Activated T-cell treated with anti-CD3 and anti-CD28 coated beads for 48 hours (primary cell): ENCODE measurements at regions not wholly inside any gene's neighbourhood (a gene's known extent, or its start where the extent isn't known, plus 50 kb on each side); places are given as distances from the start of the nearest gene placed in this dataset.

Experiments
- DNase-seq: peaks from one replicate; pipeline ENCODE4 v3.0.0-alpha.2; 2020; ENCODE audit warnings: low read depth

DNA sequence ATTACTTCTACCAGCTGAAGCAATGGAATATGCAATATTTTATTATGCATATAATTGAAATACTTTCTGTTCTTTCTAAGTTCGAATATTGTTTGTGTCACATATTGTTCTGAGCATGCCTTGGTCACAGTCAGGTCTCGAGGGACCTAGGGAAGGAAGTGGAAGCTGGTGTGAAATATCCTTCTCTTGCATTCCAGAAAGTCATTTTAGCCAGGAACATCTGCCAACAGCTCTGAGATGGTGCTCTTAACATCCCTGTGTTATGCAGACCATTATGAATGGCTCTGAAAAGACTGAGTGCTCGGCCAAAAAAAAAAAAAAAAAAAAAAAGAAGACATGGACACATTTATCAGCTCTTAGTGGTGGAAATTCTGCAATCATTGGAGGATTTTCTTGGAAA lies 132.7 kb upstream of the JAG1 start:
- no peak for DNase-seq

- no peak for DNase-seq
Measured at GRCh38 chr20:10807013-10807412, 133.2 kb upstream of the JAG1 start.

- no peak for DNase-seq
Measured at GRCh38 chr20:10812759-10813327, 139.0 kb upstream of the JAG1 start.

GRCh38 chr20:10823585-10823984 lies 149.8 kb upstream of the JAG1 start:
- DNase-seq: no peak

- no peak for DNase-seq
Measured at GRCh38 chr20:10824750-10825500, 151.1 kb upstream of the JAG1 start.

- DNase-seq: no peak
Measured at GRCh38 chr20:10826111-10826510, 152.3 kb upstream of the JAG1 start.

DNA sequence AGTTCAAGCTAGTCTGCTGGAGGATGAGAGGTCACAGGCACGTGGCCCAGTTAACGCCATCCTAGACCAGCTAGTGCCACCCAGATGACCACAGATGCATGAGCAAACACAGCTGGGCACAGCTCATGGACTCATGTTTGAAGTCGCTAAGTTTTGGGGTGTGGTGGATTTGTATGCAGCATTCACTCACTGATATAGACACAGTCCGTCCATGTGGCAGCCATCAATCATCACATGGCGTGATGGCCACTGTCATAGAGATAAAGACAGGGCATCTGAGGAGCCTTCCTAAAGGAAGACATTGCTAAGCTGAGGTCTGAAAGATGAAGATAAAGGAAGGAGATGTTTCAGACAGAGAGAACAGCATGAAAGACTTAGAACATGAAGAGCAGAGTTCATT lies 154.4 kb upstream of the JAG1 start:
- no peak for DNase-seq

GRCh38 chr20:10832141-10832540 lies 158.3 kb upstream of the JAG1 start:
- DNase-seq: no peak

DNA sequence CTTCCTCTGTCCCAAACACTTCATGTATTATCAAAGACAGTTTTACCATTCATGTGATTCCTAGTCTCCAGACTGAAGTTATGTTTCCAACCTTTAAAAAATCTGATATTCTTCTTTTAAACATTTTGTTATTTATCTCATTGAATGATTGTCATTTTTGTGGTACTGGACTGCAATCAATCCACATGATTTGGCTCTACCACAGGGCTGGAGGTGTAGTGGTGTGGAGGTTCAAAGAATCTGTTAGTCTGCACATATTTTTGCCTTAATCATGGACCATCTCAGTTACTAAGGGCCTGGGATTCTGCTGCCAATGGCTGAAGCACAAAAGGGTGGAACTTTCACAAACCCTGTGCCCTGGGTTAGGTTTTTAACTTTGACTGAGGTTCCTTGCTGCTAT lies 164.1 kb upstream of the JAG1 start:
- DNase-seq: no peak

DNA sequence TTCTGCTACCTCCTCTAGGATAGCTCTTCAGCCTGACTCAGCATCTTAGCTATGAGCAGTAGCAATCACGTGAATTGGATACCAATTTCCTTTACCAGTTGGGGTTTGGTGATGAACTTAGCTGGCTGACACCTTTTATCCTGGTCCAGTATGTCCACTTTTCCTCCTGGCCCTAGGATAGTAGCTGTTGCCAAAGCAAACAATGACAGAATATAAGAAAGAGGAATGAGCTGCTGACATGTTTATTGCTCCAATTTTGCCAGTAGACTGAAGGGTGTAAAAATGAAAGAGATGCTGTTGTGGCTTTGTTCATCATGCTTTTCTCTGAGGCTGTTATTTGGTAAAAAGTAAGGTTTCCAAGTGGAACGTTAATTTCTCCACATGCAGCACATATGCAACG lies 168.3 kb upstream of the JAG1 start:
- DNase-seq: no peak

DNA sequence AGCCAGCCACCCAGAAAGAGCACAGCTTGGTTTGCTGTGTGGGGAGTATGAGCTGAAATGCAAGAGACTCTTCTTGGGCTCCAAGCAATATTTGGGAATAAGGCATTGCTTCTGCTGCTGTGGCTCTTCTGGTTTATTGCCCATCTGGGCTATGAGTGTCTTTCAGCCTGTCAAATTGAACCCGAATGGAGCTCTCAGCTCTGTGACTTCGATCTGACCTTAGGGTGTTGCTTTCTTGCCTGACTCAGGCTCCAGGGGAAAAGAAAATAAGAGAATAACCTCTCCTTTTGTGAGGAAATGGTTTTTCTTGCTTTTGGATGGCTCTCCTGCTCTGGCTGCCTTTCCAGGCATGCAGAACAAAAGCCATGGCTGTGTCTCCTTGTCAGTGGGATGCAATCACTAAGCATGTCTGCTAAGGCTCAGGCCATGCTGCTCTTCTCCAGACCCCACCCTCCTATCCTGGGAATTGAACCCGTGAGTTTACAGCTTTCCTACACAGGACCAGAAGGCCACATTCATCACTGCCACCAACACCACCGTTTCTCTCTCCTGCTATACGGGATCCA lies 169.4 kb upstream of the JAG1 start:
- DNase-seq: no peak

- no peak for DNase-seq
Measured at GRCh38 chr20:10846766-10847165, 173.0 kb upstream of the JAG1 start.

DNA sequence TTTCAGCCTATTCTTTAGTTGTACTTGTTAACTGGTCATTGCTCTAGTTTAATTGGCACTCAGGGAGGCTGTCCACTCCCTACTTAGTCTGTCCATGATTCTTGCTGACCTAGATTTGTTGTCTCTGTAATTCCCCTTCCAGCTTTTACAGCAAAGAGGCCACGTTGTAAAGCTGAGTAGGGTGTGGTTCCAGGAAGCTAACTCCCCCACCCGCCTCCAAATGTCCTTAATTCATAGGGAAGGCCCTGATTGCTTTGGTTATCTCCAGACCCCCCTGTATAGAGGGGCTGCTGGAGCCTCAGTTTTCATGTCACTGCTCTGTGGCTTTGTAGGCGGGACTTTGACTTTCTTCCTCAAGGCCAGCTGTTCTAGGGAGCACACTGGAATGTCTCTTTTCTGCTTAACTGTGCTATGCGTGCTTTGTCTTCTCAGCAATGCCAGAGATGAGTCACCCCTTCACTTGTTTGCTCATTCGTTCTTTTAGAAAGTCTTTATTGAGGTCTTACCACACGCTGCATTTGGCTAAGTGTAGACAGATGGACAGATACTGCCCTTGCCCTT lies 175.1 kb upstream of the JAG1 start:
- DNase-seq: no peak

DNA sequence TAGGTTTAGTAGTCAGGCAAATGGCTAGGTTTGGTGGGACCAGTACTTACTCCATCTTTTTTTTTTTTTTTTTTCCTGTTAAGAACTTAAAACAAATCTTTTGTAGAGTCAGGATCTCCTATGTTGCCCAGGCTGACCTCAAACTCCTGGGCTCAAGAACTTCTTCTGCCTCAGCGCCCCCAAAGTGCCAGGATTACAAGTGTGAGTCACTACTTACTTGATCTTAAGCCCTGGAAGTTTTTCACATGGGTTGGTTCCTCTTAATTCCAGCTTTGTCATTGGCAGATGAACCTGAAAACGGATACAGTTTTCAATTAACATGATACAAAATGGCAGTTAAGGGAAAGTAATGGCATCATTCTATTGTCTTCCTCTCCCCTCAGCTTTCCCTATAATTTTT lies 179.4 kb upstream of the JAG1 start:
- no peak for DNase-seq

DNA sequence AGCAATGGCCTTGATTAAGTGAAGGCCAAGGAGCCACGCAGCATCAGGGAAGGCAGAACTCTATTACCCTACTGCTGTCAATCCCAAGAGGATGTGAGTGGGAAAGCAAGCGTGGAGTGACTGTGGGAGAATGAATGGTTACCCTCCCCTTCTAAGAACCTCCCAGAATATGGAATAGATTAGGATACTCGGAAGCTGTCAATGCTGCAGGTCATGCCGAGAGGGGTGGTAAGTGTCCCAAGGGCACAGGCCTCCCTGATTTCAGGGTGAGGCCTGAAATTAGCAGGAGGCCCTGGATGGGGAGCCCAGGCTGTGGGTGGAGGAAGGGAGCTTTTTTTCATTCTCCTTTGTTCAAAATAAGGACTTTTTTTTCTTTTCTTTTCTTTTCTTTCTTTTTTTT lies 179.9 kb upstream of the JAG1 start:
- DNase-seq: no peak

GRCh38 chr20:10854976-10855375 lies 181.2 kb upstream of the JAG1 start:
- DNase-seq: no peak

DNA sequence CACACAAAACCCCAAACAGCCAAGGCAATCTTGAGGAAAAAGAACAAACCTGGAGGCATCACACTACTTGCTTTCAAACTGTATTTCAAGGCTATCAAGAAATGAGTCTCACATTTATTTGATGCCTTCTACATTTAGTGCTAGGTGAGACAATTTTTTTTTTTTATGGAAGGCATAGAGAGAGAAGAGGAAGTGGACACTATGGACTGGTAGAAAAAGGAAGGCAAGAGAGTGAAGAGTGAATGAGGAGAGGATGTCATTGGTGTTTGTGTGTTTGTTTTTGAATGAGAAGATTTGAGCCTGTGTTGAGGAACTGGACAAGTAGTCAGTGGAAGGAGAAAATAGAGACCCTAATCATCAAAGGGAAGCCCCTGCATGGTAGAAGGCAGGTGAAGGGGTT lies 182.0 kb upstream of the JAG1 start:
- DNase-seq: no peak

GRCh38 chr20:10856237-10857015 lies 182.6 kb upstream of the JAG1 start:
- DNase-seq: no peak

DNA sequence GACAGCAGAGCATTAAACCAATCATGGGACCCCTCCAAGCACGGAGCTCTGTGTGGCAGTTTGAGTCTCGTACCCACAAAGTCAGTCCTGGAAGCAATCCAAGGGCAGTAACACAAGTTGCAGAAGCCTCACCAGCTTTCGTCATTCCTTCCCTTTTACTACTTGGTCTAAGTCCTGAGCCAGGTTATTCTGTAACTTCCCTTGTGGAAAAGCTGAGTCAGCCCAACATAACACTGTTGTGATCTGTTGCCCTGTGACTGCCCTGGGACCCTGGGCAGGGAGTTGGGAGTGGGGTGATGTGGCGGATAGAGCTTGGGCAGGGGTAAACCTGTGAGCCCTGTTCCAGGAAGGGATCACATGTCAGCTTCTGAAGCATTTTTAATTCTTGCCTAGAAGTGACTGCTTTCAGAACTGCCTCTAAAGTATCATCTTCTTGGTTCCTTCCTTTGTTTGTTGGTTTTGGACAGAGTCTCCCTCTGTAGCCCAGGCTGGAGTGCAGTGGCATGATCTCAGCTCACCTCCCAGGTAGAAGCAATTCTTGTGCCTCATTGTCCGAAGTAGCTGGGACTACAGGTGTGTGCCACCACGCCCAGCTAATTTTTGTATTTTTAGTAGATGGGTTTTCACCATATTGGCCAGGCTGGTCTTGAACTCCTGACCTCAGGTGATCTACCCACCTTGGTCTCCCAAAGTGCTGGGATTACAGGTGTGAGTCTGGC lies 183.7 kb upstream of the JAG1 start:
- DNase-seq: no peak

DNA sequence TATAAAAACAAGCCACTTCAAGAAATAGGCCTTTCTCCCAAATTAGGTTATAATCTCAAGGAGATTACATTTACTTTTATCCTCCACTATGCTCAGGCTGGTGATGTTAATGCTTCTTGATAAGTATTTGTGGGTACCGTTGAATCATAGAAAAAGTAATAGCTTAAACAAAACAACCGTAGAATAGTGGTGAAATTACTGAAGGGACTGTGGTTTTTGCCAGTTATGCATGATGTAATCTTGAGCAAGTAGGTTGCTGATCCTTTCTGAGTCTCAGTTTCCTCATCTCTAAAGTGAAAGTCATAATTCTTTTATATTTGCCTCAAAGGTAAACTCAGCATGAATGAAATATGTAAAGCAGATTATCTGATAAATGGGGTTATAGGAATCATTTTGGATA lies 187.3 kb upstream of the JAG1 start:
- no peak for DNase-seq

DNA sequence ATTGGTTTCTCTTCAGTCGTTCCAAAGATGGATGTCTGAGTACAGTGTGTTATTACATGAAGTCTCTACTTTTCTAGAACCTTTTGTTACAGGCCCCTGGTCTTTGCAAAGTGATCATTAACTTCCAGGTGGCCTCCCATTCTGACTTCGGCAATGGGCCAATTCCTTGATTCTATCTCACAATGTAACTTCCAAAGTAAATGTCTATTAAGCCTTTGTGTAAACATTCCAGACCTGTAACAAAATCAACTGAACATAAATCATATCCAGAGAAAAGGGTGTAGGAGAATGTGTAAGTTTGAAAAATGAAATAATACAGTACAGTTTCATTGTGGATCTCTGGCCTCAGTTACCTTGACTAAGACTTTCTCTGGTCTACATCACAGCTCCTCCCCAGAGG lies 187.8 kb upstream of the JAG1 start:
- no peak for DNase-seq
